DND-41 (cell line): ENCODE measurements at regions not wholly inside any gene's neighbourhood (a gene's known extent, or its start where the extent isn't known, plus 50 kb on each side); places are given as distances from the start of the nearest gene placed in this dataset.

Experiments
- EZH2 ChIP-seq: IDR thresholded peaks from 3 replicates; pipeline ENCODE4 v1.6.1; 2012; ENCODE audit warnings: borderline replicate concordance, low read depth, mild to moderate bottlenecking, moderate library complexity, low read length, inconsistent platforms; ENCODE audit not compliant: severe bottlenecking
- TF ChIP-seq, protein P1 (sequence below): IDR thresholded peaks from 2 replicates; pipeline ENCODE4 v1.5.1; 2012; ENCODE audit warnings: borderline replicate concordance, low read length, moderate library complexity, mild to moderate bottlenecking; ENCODE audit not compliant: poor library complexity, severe bottlenecking; ENCODE audit errors: extremely low read depth

DNA sequence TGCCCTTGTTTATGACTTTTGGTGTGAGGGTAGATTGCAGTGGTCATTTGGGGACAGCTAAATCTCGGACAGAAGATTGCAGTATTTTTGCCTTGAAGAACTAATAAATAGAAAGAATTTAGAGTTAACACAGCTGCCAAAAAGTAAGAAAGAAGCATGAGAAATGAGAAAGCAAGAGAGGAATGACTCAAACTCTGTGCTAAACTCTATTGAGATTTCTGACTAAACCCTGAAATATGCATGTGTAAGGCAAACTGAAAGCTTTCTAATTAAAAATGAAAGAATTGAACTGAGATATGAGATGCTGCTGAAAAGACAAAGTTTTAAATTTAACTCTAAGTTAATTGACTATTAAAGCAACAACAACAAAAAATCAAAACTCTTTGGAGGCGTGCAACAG is 791.3 kb downstream of the RAB28 start:
- TF ChIP-seq, protein P1, sequence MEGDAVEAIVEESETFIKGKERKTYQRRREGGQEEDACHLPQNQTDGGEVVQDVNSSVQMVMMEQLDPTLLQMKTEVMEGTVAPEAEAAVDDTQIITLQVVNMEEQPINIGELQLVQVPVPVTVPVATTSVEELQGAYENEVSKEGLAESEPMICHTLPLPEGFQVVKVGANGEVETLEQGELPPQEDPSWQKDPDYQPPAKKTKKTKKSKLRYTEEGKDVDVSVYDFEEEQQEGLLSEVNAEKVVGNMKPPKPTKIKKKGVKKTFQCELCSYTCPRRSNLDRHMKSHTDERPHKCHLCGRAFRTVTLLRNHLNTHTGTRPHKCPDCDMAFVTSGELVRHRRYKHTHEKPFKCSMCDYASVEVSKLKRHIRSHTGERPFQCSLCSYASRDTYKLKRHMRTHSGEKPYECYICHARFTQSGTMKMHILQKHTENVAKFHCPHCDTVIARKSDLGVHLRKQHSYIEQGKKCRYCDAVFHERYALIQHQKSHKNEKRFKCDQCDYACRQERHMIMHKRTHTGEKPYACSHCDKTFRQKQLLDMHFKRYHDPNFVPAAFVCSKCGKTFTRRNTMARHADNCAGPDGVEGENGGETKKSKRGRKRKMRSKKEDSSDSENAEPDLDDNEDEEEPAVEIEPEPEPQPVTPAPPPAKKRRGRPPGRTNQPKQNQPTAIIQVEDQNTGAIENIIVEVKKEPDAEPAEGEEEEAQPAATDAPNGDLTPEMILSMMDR = no peak
- no peak for TF ChIP-seq EZH2
